KMS-11 (cell line): ENCODE measurements at regions not wholly inside any gene's neighbourhood (a gene's known extent, or its start where the extent isn't known, plus 50 kb on each side); places are given as distances from the start of the nearest gene placed in this dataset.

Experiments
- H2AFZ ChIP-seq: fragments of 200-600 bp; sonication (generic); 2 replicates; pipeline ENCODE4 v1.6.1; 2016; ENCODE audit warnings: antibody characterized with exemption, mixed run types, low read depth
- H3K27ac ChIP-seq: fragments of 200-600 bp; sonication (generic); 2 replicates; pipeline ENCODE4 v1.6.1; 2016; ENCODE audit warnings: mild to moderate bottlenecking, mixed run types
- H3K27me3 ChIP-seq: fragments of 200-600 bp; sonication (generic); 2 replicates; pipeline ENCODE4 v1.6.1; 2017; ENCODE audit warnings: mild to moderate bottlenecking, low read depth, mixed run types, moderate library complexity; ENCODE audit not compliant: insufficient read depth
- H3K36me3 ChIP-seq: fragments of 200-600 bp; sonication (generic); 2 replicates; pipeline ENCODE4 v1.6.1; 2017; ENCODE audit warnings: mild to moderate bottlenecking, mixed run types; ENCODE audit not compliant: insufficient read depth
- H3K4me1 ChIP-seq: fragments of 200-600 bp; sonication (generic); 2 replicates; pipeline ENCODE4 v1.6.1; 2016; ENCODE audit warnings: mild to moderate bottlenecking, low read depth, mixed run types; ENCODE audit not compliant: poor library complexity, severe bottlenecking
- H3K4me2 ChIP-seq: fragments of 200-600 bp; sonication (generic); 2 replicates; pipeline ENCODE4 v1.7.0; 2016; ENCODE audit warnings: mild to moderate bottlenecking, mixed run types
- H3K4me3 ChIP-seq: fragments of 200-600 bp; sonication (generic); IDR thresholded peaks from 2 replicates; pipeline ENCODE4 v1.6.1; 2017; ENCODE audit warnings: low read depth, low read length, mixed read lengths; ENCODE audit not compliant: insufficient read depth
- H3K79me2 ChIP-seq: fragments of 200-600 bp; sonication (generic); 2 replicates; pipeline ENCODE4 v1.6.1; 2016; ENCODE audit warnings: low read depth, mixed run types; ENCODE audit not compliant: insufficient read depth
- H3K9ac ChIP-seq: fragments of 200-600 bp; sonication (generic); 2 replicates; pipeline ENCODE4 v1.6.1; 2016; ENCODE audit warnings: mild to moderate bottlenecking, mixed run types
- H4K20me1 ChIP-seq: fragments of 200-600 bp; sonication (generic); 2 replicates; pipeline ENCODE4 v1.6.1; 2016; ENCODE audit warnings: mild to moderate bottlenecking, mixed run types; ENCODE audit not compliant: insufficient read depth
- CTCF ChIP-seq: fragments of 200-600 bp; sonication (generic); conservative IDR thresholded peaks from 2 replicates; pipeline ENCODE4 v1.6.1; 2017; ENCODE audit warnings: low read depth, mild to moderate bottlenecking, antibody characterized with exemption, low read length, moderate library complexity, mixed read lengths

DNA sequence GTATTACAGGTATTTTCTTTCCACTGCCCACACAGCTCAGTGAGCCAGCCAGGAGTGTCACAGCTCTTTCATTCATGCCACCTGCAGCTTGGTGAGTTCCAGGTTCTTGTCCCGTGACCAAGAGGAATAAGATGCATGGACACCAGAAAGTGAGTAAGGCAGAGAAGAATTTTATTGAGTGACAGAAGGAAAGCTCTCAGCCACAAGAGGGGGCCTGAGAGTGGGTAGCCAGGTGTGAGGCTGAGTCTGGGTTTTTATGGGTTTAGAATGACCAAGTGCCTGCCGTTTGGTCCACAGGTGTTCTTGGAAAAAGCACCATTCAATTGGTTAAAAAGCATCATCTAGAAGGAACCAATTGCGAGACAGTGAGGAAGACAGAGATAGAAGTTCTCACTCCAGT is 1097.1 kb upstream of the SLC39A10 start:
- no peak; the same call in 1 of the 2 replicates for TF ChIP-seq CTCF
- Histone ChIP-seq H3K4me1 (peaks cover 18% of the 10 kb centered on the region), H2AFZ (no peak overlapping the region), H3K79me2 (no peaks in the 10 kb centered on the region), H3K4me2 (no peak overlapping the region), H3K9ac (no peak overlapping the region), H3K4me3 (no peak overlapping the region), H3K27me3 (no peaks in the 10 kb centered on the region), H4K20me1 (no peaks in the 10 kb centered on the region), H3K36me3 (no peaks in the 10 kb centered on the region; the same call in 1 of the 2 replicates), H3K27ac (no peak overlapping the region)

- TF ChIP-seq CTCF = no peak
- no peak overlapping the region for H3K27ac ChIP-seq
- H3K79me2 ChIP-seq = no peaks in the 10 kb centered on the region
- no peak overlapping the region for H2AFZ ChIP-seq
- H3K27me3 ChIP-seq = no peaks in the 10 kb centered on the region
- no peaks in the 10 kb centered on the region; the same call in 1 of the 2 replicates for H3K36me3 ChIP-seq
- peaks cover 14% of the 10 kb centered on the region for H3K4me1 ChIP-seq
- H3K9ac ChIP-seq = no peak overlapping the region
- H3K4me3 ChIP-seq = no peak overlapping the region
- no peaks in the 10 kb centered on the region for H4K20me1 ChIP-seq
- no peak overlapping the region for H3K4me2 ChIP-seq
Observed at GRCh38 chr2:194559523-194559922, 1097.5 kb upstream of the SLC39A10 start.

- Histone ChIP-seq H3K4me2 (no peak overlapping the region), H3K9ac (no peak overlapping the region), H3K27me3 (no peaks in the 10 kb centered on the region), H3K27ac (no peak overlapping the region), H2AFZ (no peak overlapping the region), H3K4me3 (no peak overlapping the region), H3K4me1 (no peaks in the 10 kb centered on the region), H4K20me1 (no peaks in the 10 kb centered on the region), H3K36me3 (no peaks in the 10 kb centered on the region; the same call in 1 of the 2 replicates), H3K79me2 (no peaks in the 10 kb centered on the region)
- TF ChIP-seq CTCF = no peak
Observed at GRCh38 chr2:194557993-194558392, 1099.0 kb upstream of the SLC39A10 start.

DNA sequence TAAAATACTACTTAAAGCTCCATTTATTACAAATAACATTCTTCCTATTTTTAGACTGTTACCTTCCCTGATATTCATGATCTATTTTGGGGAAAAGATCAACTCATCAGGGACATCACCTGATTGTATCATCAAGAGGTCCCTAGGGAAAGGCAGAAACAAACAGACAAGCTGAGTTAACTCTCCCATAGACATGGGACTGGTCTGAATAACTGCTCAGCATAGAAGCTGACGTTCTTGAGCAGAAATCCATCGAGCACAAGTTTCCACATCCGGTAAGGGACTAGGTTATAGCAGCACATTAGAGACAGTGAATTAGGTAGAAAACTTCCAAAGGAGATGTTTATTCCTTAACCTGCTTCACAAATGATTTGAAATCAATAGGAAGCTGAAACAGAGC is 1100.4 kb upstream of the SLC39A10 start:
- Histone ChIP-seq H3K27ac (no peak overlapping the region), H3K79me2 (no peaks in the 10 kb centered on the region), H3K36me3 (no peaks in the 10 kb centered on the region; the same call in 1 of the 2 replicates), H4K20me1 (no peaks in the 10 kb centered on the region), H2AFZ (no peak overlapping the region), H3K27me3 (no peaks in the 10 kb centered on the region), H3K4me1 (no peaks in the 10 kb centered on the region), H3K9ac (no peak overlapping the region), H3K4me3 (no peak overlapping the region), H3K4me2 (no peak overlapping the region)
- TF ChIP-seq CTCF = no peak
